Stimulated activated CD8-positive, alpha-beta memory T cell treated with anti-CD3 and anti-CD28 coated beads, Interleukin-2, amount 100 ng/mL, for 48 hours (primary cell): ENCODE measurements at regions not wholly inside any gene's neighbourhood (a gene's known extent, or its start where the extent isn't known, plus 50 kb on each side); places are given as distances from the start of the nearest gene placed in this dataset.
"Not testable (repeated sequence)": the region's sequence is repeated elsewhere in the genome, so short reads cannot be mapped to it uniquely, and the experiment has no call there.

Source experiments
- DNase-seq, 2 donors: peaks; one replicate each; pipeline ENCODE4 v3.0.0-alpha.2; 2020; ENCODE audit warnings: low read depth in 2 of 2

DNA sequence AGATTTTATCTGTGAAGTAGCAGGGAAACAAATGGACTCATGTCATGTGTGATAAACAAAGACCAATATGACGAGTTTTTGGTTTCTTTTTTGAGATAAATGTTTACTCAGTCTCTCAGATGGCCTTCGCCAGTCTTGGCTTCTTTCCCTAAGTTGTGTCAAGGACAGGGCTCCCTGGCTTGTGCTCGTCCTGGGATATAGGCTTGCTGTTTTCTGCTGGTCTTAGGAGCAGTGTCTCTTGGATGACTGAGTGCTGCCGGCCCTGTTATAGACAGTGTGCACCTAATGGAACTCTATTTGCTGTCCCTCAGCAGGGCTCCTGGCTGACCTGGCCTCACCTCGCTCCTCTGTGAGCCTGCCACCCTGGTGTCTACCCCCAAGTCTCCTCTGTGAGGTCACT is 324.1 kb upstream of the SYNCRIP start:
- no peak for DNase-seq

DNA sequence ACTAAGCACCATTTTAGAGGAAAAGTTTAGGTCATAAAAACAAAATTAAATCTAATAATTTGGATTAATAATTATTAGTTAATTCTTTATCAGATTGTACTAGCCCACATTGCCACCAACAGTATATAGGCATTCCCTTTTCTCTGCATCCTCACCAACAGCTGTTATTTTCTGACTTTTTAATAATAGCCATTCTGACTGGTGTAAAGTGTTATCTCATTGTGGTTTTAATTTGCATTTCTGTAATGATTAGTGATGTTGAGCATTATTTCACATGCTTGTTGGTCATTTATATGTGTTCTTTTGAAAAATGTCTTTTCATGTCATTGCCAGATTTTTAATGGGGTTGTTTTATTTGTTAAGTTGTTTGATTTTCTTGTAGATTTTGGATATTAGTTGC is 319.1 kb upstream of the SYNCRIP start:
- DNase-seq, result no peak

DNA sequence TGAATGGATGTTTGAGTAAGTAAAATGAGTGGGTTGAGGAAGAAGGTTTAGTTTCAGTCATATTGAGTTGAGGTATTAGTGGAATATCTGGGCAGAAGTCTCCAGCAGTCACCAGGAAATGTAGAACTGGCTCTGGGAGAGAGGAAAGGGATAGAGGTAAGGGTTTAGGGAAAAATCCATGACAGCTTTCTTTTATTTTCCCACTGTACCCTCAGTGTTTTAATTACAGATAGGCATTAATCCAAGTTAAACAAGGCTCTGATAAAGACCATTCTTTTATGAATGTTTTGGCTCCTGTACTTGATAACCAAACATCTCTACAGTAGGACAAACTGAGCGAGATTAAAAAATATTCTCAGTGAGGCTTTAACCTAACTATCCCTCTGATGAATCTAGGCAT is 318.4 kb upstream of the SYNCRIP start:
- no peak for DNase-seq

DNA sequence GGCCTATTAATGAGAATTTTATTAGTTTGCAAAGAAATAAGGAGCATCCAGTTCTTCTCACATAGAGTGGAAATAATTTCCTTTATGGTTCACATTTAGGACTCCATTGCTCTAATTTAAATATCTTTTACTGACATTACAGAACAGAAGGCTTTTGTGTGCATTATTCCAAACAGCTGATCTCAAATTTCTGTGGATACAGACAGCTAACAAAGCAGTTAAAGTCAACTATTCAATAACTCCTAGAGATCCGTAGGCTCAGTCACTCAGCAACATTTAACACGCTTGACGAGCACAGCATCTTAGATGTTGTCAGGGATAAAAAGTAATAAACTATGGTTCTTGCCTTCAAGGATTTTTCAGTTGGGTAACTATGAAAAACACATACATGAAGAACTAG is 305.8 kb upstream of the SYNCRIP start:
- no peak for DNase-seq

DNA sequence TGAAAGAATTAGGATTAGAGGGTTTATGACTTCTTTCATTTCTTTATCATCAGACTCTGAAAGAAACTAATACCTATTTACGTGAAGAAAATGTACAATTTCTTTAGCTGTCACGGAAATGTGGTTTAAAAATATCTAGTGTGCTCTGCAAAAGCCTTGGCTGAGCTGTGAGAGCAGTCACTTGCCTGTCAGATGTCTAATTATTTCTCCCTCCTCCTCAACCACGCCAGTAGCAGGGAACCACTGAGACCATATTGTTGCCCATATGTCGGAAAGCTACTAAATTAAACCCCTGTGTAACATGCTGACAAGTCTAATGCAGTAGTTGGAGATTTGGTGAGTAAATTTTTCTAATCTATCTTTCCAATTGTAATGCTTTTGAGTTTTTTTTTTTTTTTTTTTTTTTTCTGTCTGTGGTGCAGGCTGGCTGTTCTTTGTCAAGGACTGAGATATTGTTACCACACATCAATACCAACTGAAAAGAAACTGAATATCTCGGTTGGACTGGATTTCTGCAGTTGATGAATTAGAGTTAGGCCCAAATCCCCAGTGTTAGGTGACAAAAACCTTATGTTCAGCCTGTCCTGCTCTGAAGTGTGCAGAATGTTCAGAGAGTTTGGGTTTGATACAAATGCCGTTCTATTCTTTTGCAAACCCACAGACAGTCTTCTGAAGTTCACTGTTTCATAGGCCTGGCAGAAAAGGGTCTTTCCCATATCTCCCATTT is 302.9 kb upstream of the SYNCRIP start:
- no peak for DNase-seq

DNA sequence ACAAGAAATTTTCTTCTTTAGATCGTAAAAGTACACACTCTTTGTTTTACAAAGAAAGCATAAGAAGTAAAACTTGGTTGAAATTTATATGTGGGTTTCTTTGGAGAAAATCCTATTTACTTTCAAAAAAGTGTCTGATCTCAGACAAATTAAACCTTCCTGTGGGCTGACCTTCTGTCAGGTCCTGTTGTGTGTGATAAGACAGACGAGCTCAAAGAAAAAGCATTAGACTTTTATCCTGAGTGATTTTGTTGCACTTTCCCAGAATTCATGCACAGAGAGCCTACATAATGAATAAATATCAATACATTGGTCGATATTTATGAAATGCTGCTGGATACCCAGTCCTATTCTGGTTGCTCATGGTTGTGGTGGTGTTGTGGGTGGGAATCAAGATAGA is 302.1 kb upstream of the SYNCRIP start:
- no peak for DNase-seq

- DNase-seq, result no peak
Measured at GRCh38 chr6:85942844-85943243, 300.2 kb upstream of the SYNCRIP start.

- no peak for DNase-seq
Measured at GRCh38 chr6:85936916-85937315, 294.2 kb upstream of the SYNCRIP start.

- no peak for DNase-seq
Measured at GRCh38 chr6:85923013-85923430, 280.3 kb upstream of the SYNCRIP start.

GRCh38 chr6:85920782-85921181 is 278.1 kb upstream of the SYNCRIP start:
- no peak for DNase-seq

DNA sequence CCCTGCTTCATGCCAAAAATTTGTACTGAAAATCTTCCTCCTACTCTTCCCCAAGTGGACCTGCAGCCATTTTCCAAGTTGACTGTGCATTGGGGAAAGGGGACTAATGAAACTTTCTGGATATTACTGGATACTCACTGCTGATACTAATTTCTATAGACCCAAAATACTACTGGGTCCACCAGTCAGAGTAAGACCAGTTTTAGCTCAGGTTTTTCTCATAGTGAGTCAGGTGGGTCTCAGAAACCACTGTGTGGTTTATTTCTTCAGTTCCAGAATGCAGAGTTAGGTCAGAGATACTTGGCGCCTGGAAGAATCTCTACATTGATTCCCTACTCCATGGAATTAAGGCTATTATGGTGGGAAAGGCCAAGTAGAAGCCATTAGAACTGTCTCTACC is 274.8 kb upstream of the SYNCRIP start:
- no peak for DNase-seq

- no peak for DNase-seq
Measured at GRCh38 chr6:85913001-85913400, 270.3 kb upstream of the SYNCRIP start.

DNA sequence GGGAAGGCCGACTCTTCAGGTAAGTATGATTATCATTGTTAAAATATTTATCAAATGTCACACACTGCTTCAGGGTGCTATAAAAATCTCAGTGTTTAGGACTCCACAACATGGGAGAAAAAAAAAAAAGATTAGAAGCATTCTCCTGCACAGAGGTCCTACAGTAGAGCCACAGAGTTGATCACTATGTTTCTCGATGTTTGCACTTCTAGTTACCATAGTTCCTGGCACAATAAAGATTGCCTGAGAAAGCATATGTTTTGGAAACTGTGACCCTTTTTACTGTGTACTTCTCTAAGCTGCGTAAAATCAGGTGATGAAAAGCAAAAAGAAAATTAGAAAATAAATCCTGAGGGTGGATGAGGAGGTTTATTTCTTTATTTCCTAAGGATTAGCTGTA is 269.9 kb upstream of the SYNCRIP start:
- no peak for DNase-seq

DNA sequence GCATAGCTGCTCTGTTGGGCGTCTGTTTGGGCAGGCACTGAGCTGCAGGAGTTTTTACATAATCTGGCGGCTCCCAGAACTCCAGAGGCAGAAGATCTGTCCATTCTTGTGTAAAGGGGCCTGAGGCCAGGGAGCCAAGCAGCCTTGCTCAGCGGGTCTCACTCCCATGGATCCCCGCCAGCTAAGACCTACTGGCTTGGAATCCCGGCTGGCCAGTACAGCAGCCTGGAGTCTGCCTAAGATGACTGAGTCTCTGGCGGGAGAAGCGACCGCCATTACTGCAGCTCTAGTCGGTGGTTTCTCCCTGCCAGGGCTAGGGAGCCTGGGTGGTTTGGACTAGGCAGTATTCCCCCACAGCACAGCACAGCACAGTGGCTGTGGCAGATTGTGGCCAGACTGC is 268.4 kb upstream of the SYNCRIP start:
- no peak for DNase-seq

DNA sequence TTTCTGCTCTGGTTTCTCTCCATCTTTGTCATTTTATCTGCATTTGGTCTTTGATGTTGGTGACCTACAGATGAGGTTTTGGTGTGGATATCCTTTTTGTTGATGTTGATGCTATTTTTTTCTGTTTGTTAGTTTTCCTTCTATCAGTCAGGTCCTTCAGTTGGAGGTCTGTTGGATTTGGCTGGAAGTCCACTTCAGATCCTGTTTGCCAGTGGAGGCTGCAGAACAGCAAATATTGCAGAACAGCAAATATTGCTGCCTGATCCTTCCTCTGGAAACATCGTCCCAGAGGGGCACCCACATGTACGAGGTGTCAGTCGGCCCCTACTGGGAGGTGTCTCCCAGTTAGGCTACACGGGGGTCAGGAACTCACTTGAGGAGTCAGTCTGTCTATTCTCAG is 265.4 kb upstream of the SYNCRIP start:
- DNase-seq, result not testable (repeated sequence)

DNA sequence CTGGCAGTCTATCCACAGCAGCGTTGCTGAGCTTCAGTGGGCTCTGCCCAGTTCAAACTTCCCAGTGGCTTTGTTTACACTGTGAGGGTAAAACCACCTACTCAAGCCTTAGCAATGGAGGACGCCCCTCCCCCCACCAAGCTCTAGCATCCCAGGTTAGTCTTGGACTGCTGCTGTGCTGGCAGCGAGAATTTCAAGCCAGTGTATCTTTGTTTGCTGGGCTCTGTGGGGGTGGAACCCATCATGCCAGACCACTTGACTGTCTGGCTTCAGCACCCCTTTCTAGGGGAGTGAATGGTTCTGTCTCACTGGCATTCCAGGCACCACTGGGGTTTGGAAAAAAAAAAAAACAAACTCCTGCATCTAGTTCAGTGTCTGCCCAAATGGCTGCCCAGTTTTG is 249.7 kb upstream of the SYNCRIP start:
- DNase-seq, result no peak

- DNase-seq, result no peak
Measured at GRCh38 chr6:85887461-85887860, 244.8 kb upstream of the SYNCRIP start.

GRCh38 chr6:85868685-85869084 is 226.0 kb upstream of the SYNCRIP start:
- DNase-seq, result no peak

- DNase-seq, result no peak
Measured at GRCh38 chr6:85867595-85867994, 224.9 kb upstream of the SYNCRIP start.

GRCh38 chr6:85866758-85867401 is 224.2 kb upstream of the SYNCRIP start:
- no peak for DNase-seq

GRCh38 chr6:85866370-85866730 is 223.7 kb upstream of the SYNCRIP start:
- DNase-seq, result no peak

DNA sequence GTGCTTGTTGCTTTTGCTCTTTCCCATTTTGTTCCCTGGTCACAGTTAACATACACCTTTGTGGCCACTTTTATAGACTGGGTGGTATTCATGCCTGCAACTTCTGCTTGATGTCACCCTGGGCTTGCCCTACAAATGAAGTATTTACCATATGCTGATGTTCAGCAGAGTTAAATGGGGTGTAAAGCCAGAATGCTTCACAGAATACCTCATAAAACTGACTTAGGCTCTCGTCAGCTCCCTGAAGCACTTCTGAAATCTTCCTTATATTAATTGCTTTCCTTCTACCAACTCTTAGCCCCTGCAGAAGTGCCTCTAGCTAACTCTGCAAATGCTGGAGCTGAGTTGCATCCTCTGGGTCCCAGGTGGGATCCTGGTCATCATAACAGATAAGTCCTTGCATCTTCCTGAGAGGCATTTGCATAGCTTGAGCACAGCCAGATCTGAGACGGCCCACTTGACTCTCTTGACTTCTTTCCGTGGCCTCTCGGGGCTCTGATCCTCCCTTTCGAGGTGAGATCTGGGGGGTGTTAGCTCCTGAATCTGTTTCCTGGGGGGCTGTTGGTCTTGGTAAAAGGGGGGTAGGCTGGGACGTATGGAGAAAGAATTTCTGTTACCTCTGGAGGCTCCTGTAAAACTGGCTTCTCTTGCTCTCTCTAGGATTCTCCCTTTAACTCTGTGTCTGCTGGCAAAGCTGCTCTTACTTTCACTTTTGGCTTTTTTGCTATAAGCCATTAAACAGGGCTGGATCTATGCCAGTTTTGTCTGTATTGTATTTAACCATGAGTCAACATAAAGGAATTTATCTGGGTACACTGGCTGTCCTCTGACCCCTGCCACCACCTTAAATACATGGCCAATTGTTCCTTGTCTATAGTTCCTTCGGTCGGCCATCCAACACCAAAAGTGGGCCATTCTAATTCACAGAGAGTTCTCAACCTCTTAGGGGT is 223.0 kb upstream of the SYNCRIP start:
- no peak for DNase-seq
